ENCODE measurements at regions not wholly inside any gene's neighbourhood (a gene's known extent, or its start where the extent isn't known, plus 50 kb on each side); places are given as distances from the start of the nearest gene placed in this dataset.

GRCh38 chr3:67305922-67306321, 307.8 kb downstream of the KBTBD8 start:
- Histone ChIP-seq H2BK5ac (ENCODE audit: low read depth, low read length) (no peak overlapping the region), H4K91ac (replicated peaks; ENCODE audit: insufficient read length, low read length) (no peak overlapping the region), H3K4me3 (ENCODE audit: extremely low read depth in 1 of 4, insufficient read depth in 2 of 4, low read depth in 3 of 4, low read length in 4 of 4) (no peak overlapping the region), H3K14ac (ENCODE audit: insufficient read length) (no peak overlapping the region), H4K20me1 (replicated peaks in 1 of 2; ENCODE audit: control insufficient read depth in 1 of 2, insufficient read depth in 2 of 2, low read length in 2 of 2) (no peaks in the 10 kb centered on the region), H3K23ac (ENCODE audit: insufficient read length) (no peak overlapping the region), H4K8ac (ENCODE audit: extremely low read depth, insufficient read depth, low read length) (no peak overlapping the region), H2AK5ac (ENCODE audit: low read depth, low read length) (no peak overlapping the region), H3K79me2 (ENCODE audit: control insufficient read depth in 1 of 2, insufficient read depth in 2 of 2, low read length in 2 of 2) (no peaks in the 10 kb centered on the region), H2BK12ac (ENCODE audit: low read depth, low read length) (no peak overlapping the region), H2BK15ac (ENCODE audit: low read length) (no peak overlapping the region), H2AFZ (ENCODE audit: low read length) (no peak overlapping the region), H3K27me3 (replicated peaks in 1 of 4; ENCODE audit: control insufficient read depth in 3 of 4, extremely low read depth in 1 of 4, insufficient read depth in 3 of 4, low read length in 3 of 4) (no peaks in the 10 kb centered on the region), H3K23me2 (ENCODE audit: low read depth, low read length) (no peaks in the 10 kb centered on the region), H3K36me3 (ENCODE audit: control insufficient read depth in 2 of 4, insufficient read depth in 4 of 4, low read length in 3 of 4) (no peaks in the 10 kb centered on the region), H3K4me2 (ENCODE audit: insufficient read depth in 1 of 2, low read depth in 2 of 2, low read length in 2 of 2) (no peak overlapping the region; a peak in 1 of 4 replicates), H2BK20ac (ENCODE audit: low read length) (no peak overlapping the region), H3K9ac (replicated peaks in 1 of 4; ENCODE audit: extremely low read depth in 1 of 4, low read depth in 3 of 4, low read length in 3 of 4) (no peak overlapping the region), H3K56ac (replicated peaks; ENCODE audit: insufficient read length, low read depth, low read length) (no peak overlapping the region), H3K79me1 (ENCODE audit: low read depth, low read length) (no peaks in the 10 kb centered on the region), H3K4ac (replicated peaks; ENCODE audit: insufficient read length, low read depth, low read length) (no peak overlapping the region), H2BK120ac (replicated peaks; ENCODE audit: low read depth, low read length) (no peak overlapping the region), H3K4me1 (replicated peaks in 1 of 4; ENCODE audit: control insufficient read depth in 3 of 4, insufficient read depth in 4 of 4, low read length in 3 of 4) (peaks cover 0 to 6% (median 2%) of the 10 kb centered on the region in 4 experiments; a peak in 2 of 7 replicates), H3K27ac (ENCODE audit: low read depth, low read length) (no peak overlapping the region), H4K5ac (ENCODE audit: insufficient read length, low read depth, low read length) (no peak overlapping the region), H3K9me3 (ENCODE audit: insufficient read depth in 2 of 2, low read depth in 1 of 2, low read length in 1 of 2) (no peaks in the 10 kb centered on the region), H3K18ac (ENCODE audit: extremely low read depth, low read length) (no peak overlapping the region)
- WGBS, 2 experiments (ENCODE audit: extremely low coverage in 1 of 2, insufficient coverage in 1 of 2, insufficient read length in 1 of 2, insufficient replicate concordance in 2 of 2, low coverage in 1 of 2, low lambda C conversion rate in 2 of 2, missing lambda C conversion rate in 1 of 2): 90% methylated on average over 2 of the region's 2 CpGs; no CpG with 5 or more reads in 1 of the 2 experiments
- POLR2A ChIA-PET (ENCODE audit: partially characterized antibody): no interaction called here
- FAIRE-seq: no peak
- no peak for TF ChIP-seq SRF (IDR thresholded peaks at IDR 0.05; ENCODE audit: low read depth, low read length)
- CTCF ChIA-PET (ENCODE audit: partially characterized antibody): interaction anchor here (0.6 kb wide), 1 partner anchor 99 kb away, joined by 3 read pairs; no protein-coding TSS in a partner anchor
- no peak for DNase-seq (ENCODE audit: low read depth in 1 of 2, low spot score in 2 of 2)

All from H1 (cell line).